Liver (tissue), 8 donors: ENCODE measurements at regions not wholly inside any gene's neighbourhood (a gene's known extent, or its start where the extent isn't known, plus 50 kb on each side); places are given as distances from the start of the nearest gene placed in this dataset.

ENCODE experiments used
- DNase-seq: peaks from one replicate; pipeline ENCODE4 v3.0.0-alpha.2; 2017; ENCODE audit warnings: low spot score
- H3K27ac ChIP-seq, 2 donors: one replicate each; pipeline ENCODE4 v1.7.0; 2013; ENCODE audit warnings: inconsistent platforms in 2 of 2, low read length in 2 of 2, control low read depth in 1 of 2, low read depth in 1 of 2, mild to moderate bottlenecking in 1 of 2
- H3K27me3 ChIP-seq, 4 donors: one replicate each; pipeline versions ENCODE4 v1.6.1 to v1.7.0; 2013; ENCODE audit warnings: low read length in 3 of 4, inconsistent platforms in 1 of 4, mild to moderate bottlenecking in 1 of 4, moderate library complexity in 1 of 4; ENCODE audit not compliant: control insufficient read depth in 4 of 4, insufficient read depth in 4 of 4
- H3K36me3 ChIP-seq, 4 donors: one replicate each; pipeline versions ENCODE4 v1.6.1 to v1.7.0; 2013; ENCODE audit warnings: low read length in 3 of 4, mild to moderate bottlenecking in 3 of 4, low read depth in 1 of 4, moderate library complexity in 1 of 4; ENCODE audit not compliant: control insufficient read depth in 4 of 4, insufficient read depth in 3 of 4
- H3K4me1 ChIP-seq, 4 donors: one replicate each; pipeline versions ENCODE4 v1.6.1 to v1.7.0; 2013; ENCODE audit warnings: low read length in 3 of 4, mild to moderate bottlenecking in 3 of 4, moderate library complexity in 1 of 4; ENCODE audit not compliant: control insufficient read depth in 4 of 4, insufficient read depth in 4 of 4
- H3K4me3 ChIP-seq, 3 donors: one replicate each; pipeline versions ENCODE4 v1.6.1 to v1.7.0; 2013; ENCODE audit warnings: low read length in 3 of 3, control low read depth in 1 of 3, low read depth in 1 of 3, mild to moderate bottlenecking in 1 of 3
- H3K9ac ChIP-seq, 2 donors: one replicate each; pipeline ENCODE4 v1.7.0; 2013; ENCODE audit warnings: low read length in 2 of 2, mild to moderate bottlenecking in 2 of 2, moderate library complexity in 2 of 2, control low read depth in 1 of 2, low read depth in 1 of 2
- H3K9me3 ChIP-seq, 4 donors: one replicate each; pipeline versions ENCODE4 v1.6.1 to v1.7.0; 2013; ENCODE audit warnings: low read length in 3 of 4; ENCODE audit not compliant: control insufficient read depth in 4 of 4
- ATF3 ChIP-seq: IDR thresholded peaks from 2 replicates; pipeline ENCODE4 v1.6.1; 2016; ENCODE audit warnings: antibody characterized with exemption
- EGR1 ChIP-seq, 2 donors: IDR thresholded peaks; 2 replicates each; pipeline ENCODE4 v1.6.1; 2016 to 2018; ENCODE audit warnings: antibody characterized with exemption in 2 of 2, low read depth in 2 of 2
- FOXA1 ChIP-seq: IDR thresholded peaks from 2 replicates; pipeline ENCODE4 v1.6.1; 2016; ENCODE audit warnings: antibody characterized with exemption
- FOXA2 ChIP-seq: IDR thresholded peaks from 2 replicates; pipeline ENCODE4 v1.6.1; 2016; ENCODE audit warnings: antibody characterized with exemption
- GABPA ChIP-seq, 2 donors: IDR thresholded peaks in 1 of 2; conservative IDR thresholded peaks in 1 of 2; 2 replicates each; pipeline ENCODE4 v1.6.1; 2016; ENCODE audit warnings: antibody characterized with exemption in 2 of 2, mild to moderate bottlenecking in 1 of 2, moderate library complexity in 1 of 2
- HNF4A ChIP-seq, 2 donors: conservative IDR thresholded peaks; 2 replicates each; pipeline ENCODE4 v1.6.1; 2016; ENCODE audit warnings: antibody characterized with exemption in 2 of 2, mild to moderate bottlenecking in 2 of 2
- HNF4G ChIP-seq: IDR thresholded peaks from 2 replicates; pipeline ENCODE4 v1.6.1; 2016; ENCODE audit warnings: antibody characterized with exemption
- JUND ChIP-seq, 2 donors: IDR thresholded peaks; 2 replicates each; pipeline ENCODE4 v1.6.1; 2016; ENCODE audit warnings: antibody characterized with exemption in 2 of 2
- MAX ChIP-seq: IDR thresholded peaks from 2 replicates; pipeline ENCODE4 v1.6.1; 2016; ENCODE audit warnings: antibody characterized with exemption
- NR2F2 ChIP-seq: IDR thresholded peaks from 2 replicates; pipeline ENCODE4 v1.6.1; 2016; ENCODE audit warnings: antibody characterized with exemption
- RAD21 ChIP-seq, 2 donors: IDR thresholded peaks; 2 replicates each; pipeline ENCODE4 v1.6.1; 2016; ENCODE audit warnings: antibody characterized with exemption in 2 of 2, mild to moderate bottlenecking in 2 of 2
- RXRA ChIP-seq, 2 donors: IDR thresholded peaks; 2 replicates each; pipeline ENCODE4 v1.6.1; 2017 to 2018; ENCODE audit warnings: antibody characterized with exemption in 2 of 2, mild to moderate bottlenecking in 1 of 2
- SP1 ChIP-seq: IDR thresholded peaks from 2 replicates; pipeline ENCODE4 v1.6.1; 2018; ENCODE audit warnings: antibody characterized with exemption, mild to moderate bottlenecking
- TAF1 ChIP-seq: conservative IDR thresholded peaks from 2 replicates; pipeline ENCODE4 v1.6.1; 2016; ENCODE audit warnings: antibody characterized with exemption, mild to moderate bottlenecking
- YY1 ChIP-seq: IDR thresholded peaks from 2 replicates; pipeline ENCODE4 v1.6.1; 2016; ENCODE audit warnings: antibody characterized with exemption, mild to moderate bottlenecking
- ZBTB33 ChIP-seq: IDR thresholded peaks from 2 replicates; pipeline ENCODE4 v1.6.1; 2016; ENCODE audit warnings: antibody characterized with exemption
- WGBS: extraction: QIAGEN DNeasy Blood & Tissue Kit; methylation state at CpG from one replicate; pipeline ENCODE4 v1.1.7; 2013; 5-methylcytosine and 5-hydroxymethylcytosine counted together
- TF ChIP-seq, protein P1 (sequence below): fragments of 150-350 bp; IDR thresholded peaks from 2 replicates; pipeline ENCODE4 v1.5.1; 2017; ENCODE audit warnings: improper control_type of control experiment, low read depth, low read length; ENCODE audit not compliant: missing input control
- donor health status: healthy.
- donor health status: healthy.
- donor health status: healthy.
- donor health status: healthy.
- donor health status: healthy.

GRCh38 chr12:123044351-123044750 is 63.9 kb downstream of the ARL6IP4 start:
- H3K27ac ChIP-seq = peak overlapping the region in 1 of 2 donors; percentile 40
- H3K4me3 ChIP-seq = no peak overlapping the region
- H3K9me3 ChIP-seq = no peaks in the 10 kb centered on the region
- H3K27me3 ChIP-seq = no peaks in the 10 kb centered on the region
- peaks cover 2 to 45% (median 37%) of the 10 kb centered on the region in 4 donors for H3K4me1 ChIP-seq
- H3K36me3 ChIP-seq = no peaks in the 10 kb centered on the region
- no peak overlapping the region for H3K9ac ChIP-seq
- TF ChIP-seq FOXA2 (no peak), YY1 (no peak), ZBTB33 (no peak), JUND (IDR thresholded peaks at IDR 0.05) (no peak), HNF4G (no peak), TAF1 (no peak), EGR1 (IDR thresholded peaks at IDR 0.05; ENCODE audit: low read depth in 2 of 2) (no peak), NR2F2 (no peak), MAX (no peak), GABPA (IDR thresholded peaks at IDR 0.05 in 1 of 2, conservative IDR thresholded peaks at IDR 0.05 in 1 of 2) (no peak), RAD21 (IDR thresholded peaks at IDR 0.05) (no peak), ATF3 (no peak), FOXA1 (no peak), RXRA (IDR thresholded peaks at IDR 0.05) (no peak), SP1 (no peak), HNF4A (conservative IDR thresholded peaks at IDR 0.05) (no peak)
- TF ChIP-seq, protein P1, sequence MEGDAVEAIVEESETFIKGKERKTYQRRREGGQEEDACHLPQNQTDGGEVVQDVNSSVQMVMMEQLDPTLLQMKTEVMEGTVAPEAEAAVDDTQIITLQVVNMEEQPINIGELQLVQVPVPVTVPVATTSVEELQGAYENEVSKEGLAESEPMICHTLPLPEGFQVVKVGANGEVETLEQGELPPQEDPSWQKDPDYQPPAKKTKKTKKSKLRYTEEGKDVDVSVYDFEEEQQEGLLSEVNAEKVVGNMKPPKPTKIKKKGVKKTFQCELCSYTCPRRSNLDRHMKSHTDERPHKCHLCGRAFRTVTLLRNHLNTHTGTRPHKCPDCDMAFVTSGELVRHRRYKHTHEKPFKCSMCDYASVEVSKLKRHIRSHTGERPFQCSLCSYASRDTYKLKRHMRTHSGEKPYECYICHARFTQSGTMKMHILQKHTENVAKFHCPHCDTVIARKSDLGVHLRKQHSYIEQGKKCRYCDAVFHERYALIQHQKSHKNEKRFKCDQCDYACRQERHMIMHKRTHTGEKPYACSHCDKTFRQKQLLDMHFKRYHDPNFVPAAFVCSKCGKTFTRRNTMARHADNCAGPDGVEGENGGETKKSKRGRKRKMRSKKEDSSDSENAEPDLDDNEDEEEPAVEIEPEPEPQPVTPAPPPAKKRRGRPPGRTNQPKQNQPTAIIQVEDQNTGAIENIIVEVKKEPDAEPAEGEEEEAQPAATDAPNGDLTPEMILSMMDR = no peak
- 86% methylated on average over 1 of the region's 1 CpG for WGBS
- no peak for DNase-seq

GRCh38 chr12:123043536-123044001 is 63.1 kb downstream of the ARL6IP4 start:
- Histone ChIP-seq H3K4me3 (no peak overlapping the region), H3K9me3 (no peaks in the 10 kb centered on the region), H3K36me3 (no peaks in the 10 kb centered on the region), H3K9ac (no peak overlapping the region), H3K27me3 (no peaks in the 10 kb centered on the region), H3K27ac (peak overlapping the region; percentile 7 to 40), H3K4me1 (peaks cover 2 to 41% (median 33%) of the 10 kb centered on the region in 4 donors)
- 21% methylated on average over 7 of the region's 7 CpGs for WGBS
- TF ChIP-seq SP1 (peak; percentile 25), HNF4A (conservative IDR thresholded peaks at IDR 0.05) (peak; percentile 20 to 30), GABPA (IDR thresholded peaks at IDR 0.05 in 1 of 2, conservative IDR thresholded peaks at IDR 0.05 in 1 of 2) (no peak), RAD21 (IDR thresholded peaks at IDR 0.05) (peak; percentile 94 to 95), RXRA (IDR thresholded peaks at IDR 0.05) (peak; percentile 55 to 59)
- TF ChIP-seq, protein P1 = peak; percentile 70
- DNase-seq = peak; percentile 70
